H1 (cell line): ENCODE measurements at regions not wholly inside any gene's neighbourhood (a gene's known extent, or its start where the extent isn't known, plus 50 kb on each side); places are given as distances from the start of the nearest gene placed in this dataset.

ENCODE experiments used
- CHD7 ChIP-seq: fragments of 300-600 bp; sonication (generic); IDR thresholded peaks from 2 replicates; pipeline ENCODE4 v1.7.1; 2012; ENCODE audit warnings: low read length, moderate library complexity, mild to moderate bottlenecking, inconsistent platforms; ENCODE audit not compliant: insufficient replicate concordance
- E2F6 ChIP-seq: IDR thresholded peaks from 2 replicates; pipeline ENCODE4 v1.6.1; 2012; ENCODE audit warnings: inconsistent platforms
- POLR2A ChIP-seq, 2 experiments: IDR thresholded peaks; 1 replicate in 1 of 2; 2 replicates in 1 of 2; pipeline ENCODE4 v1.6.1; 2011; ENCODE audit warnings: low read depth in 2 of 2, low read length in 2 of 2, mild to moderate bottlenecking in 2 of 2; ENCODE audit errors: control extremely low read depth in 1 of 2
- SIN3A ChIP-seq, 2 experiments: IDR thresholded peaks in 1 of 2; conservative IDR thresholded peaks in 1 of 2; 2 replicates each; pipeline ENCODE4 v1.6.1; 2011 to 2012; ENCODE audit warnings: low read length in 2 of 2, improper control_type of control experiment in 1 of 2, low read depth in 1 of 2, mild to moderate bottlenecking in 1 of 2
- SRF ChIP-seq: IDR thresholded peaks from 2 replicates; pipeline ENCODE4 v1.6.1; 2011; ENCODE audit warnings: mild to moderate bottlenecking, low read depth, low read length, moderate library complexity
- USF2 ChIP-seq: IDR thresholded peaks from 2 replicates; pipeline ENCODE4 v1.6.1; 2011; ENCODE audit warnings: low read length, improper control_type of control experiment

GRCh38 chr3:159775372-159775961 lies 213.2 kb upstream of the IL12A start (continued):
- TF ChIP-seq CHD7 (no peak), USF2 (no peak), E2F6 (no peak), SIN3A (conservative IDR thresholded peaks at IDR 0.05 in 1 of 2, IDR thresholded peaks at IDR 0.05 in 1 of 2; ENCODE audit: low read depth in 1 of 2, low read length in 2 of 2) (peak in 1 of 2 experiments; percentile 74; a peak in 2 of 4 replicates), SRF (peak; percentile 89), POLR2A (IDR thresholded peaks at IDR 0.05; ENCODE audit: control extremely low read depth in 1 of 2, low read depth in 2 of 2, low read length in 2 of 2) (0 out of 3 replicates have a peak, but pooled peaks of 1 of the 2 experiments have one; percentile 26)
